ENCODE measurements at regions not wholly inside any gene's neighbourhood (a gene's known extent, or its start where the extent isn't known, plus 50 kb on each side); places are given as distances from the start of the nearest gene placed in this dataset.
"Not testable (repeated sequence)": the region's sequence is repeated elsewhere in the genome, so short reads cannot be mapped to it uniquely, and the experiment has no call there.

DNA sequence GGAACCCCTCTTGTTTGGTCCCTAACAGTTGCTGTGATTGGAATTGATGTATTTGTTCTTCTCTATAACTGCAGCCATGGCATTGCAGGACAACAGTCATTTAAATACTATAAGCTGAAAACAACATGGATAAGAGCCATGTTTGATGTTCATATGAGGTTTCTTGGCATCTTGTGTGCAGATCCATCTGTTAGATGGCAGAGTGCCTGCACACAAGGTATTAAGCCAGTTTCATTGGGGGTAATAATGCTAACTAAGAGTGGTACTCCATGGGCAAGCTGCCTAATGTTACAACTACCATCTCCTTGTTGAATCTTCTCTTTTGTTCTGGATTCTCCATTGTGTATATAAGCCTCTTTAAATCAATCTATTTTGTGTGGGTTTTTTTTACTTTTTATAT is 206.0 kb upstream of the CHORDC1 start:
- no peak overlapping the region for H3K4me3 ChIP-seq (ENCODE audit: low read length)
- DNase-seq (ENCODE audit: low read depth): no peak
- TF ChIP-seq, protein P1, sequence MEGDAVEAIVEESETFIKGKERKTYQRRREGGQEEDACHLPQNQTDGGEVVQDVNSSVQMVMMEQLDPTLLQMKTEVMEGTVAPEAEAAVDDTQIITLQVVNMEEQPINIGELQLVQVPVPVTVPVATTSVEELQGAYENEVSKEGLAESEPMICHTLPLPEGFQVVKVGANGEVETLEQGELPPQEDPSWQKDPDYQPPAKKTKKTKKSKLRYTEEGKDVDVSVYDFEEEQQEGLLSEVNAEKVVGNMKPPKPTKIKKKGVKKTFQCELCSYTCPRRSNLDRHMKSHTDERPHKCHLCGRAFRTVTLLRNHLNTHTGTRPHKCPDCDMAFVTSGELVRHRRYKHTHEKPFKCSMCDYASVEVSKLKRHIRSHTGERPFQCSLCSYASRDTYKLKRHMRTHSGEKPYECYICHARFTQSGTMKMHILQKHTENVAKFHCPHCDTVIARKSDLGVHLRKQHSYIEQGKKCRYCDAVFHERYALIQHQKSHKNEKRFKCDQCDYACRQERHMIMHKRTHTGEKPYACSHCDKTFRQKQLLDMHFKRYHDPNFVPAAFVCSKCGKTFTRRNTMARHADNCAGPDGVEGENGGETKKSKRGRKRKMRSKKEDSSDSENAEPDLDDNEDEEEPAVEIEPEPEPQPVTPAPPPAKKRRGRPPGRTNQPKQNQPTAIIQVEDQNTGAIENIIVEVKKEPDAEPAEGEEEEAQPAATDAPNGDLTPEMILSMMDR (IDR thresholded peaks at IDR 0.05; ENCODE audit: insufficient read depth, low read depth, low read length, missing control alignments): no peak

DNA sequence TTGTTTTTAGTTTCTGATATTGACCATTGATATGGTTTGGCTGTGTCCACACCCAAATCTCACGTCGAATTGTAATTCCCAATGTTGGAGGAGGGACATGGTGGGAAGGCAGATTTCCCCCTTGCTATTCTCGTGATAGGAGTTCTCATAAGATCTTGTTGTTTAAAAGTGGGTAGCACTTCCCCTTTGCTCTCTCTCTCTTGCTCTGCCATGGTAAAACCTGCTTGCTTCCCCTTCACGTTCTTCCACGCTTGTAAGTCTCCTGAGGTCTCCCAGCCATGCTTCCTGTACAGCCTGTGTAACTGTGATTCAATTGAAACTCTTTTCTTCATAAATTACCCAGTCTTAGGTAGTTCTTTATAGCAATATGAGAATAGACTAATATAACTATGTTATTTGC is 203.6 kb upstream of the CHORDC1 start:
- no peak for DNase-seq (ENCODE audit: low read depth)
- H3K4me3 ChIP-seq (ENCODE audit: low read length): no peak overlapping the region
- TF ChIP-seq, protein P1 (IDR thresholded peaks at IDR 0.05; ENCODE audit: insufficient read depth, low read depth, low read length, missing control alignments): no peak

DNA sequence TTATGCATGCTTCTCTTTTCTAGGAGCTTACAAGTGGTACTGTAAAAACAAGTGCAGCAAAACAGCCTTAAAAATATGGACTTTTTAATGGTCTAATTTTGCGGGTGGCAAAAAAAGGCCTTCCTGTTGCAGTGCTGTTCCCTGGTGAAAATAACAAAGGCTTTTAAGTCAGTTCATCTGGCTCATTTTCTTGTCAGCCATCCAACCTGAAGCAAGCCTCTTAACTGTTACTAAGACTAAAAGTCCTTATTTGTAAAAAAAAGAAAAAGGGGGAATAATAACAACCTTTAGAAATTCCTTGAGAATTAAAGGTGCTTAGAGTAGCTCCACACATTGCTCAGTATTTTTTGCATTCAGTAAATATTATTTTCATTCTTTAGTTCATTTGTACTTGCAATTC is 200.5 kb upstream of the CHORDC1 start:
- TF ChIP-seq, protein P1 (IDR thresholded peaks at IDR 0.05; ENCODE audit: insufficient read depth, low read depth, low read length, missing control alignments): no peak
- DNase-seq (ENCODE audit: low read depth): no peak
- H3K4me3 ChIP-seq (ENCODE audit: low read length): no peak overlapping the region

DNA sequence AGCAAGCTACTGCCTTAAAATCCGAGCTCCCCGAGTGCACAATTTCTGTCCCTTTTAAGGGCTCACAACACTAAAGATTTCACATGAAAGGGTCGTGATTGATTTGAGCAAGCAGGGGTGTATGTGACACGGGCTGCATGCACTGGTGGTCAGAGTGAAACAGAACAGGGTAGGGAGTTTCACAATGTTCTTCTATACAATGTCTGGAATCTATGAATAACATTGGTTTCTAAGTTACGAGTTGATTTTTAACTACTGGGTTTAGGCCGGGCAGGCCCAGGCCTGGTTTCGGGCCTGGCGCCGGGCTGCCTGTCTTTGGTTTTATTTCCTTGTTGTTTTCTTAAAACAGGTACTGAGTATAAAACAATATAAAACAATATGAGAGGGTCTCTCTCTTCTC is 199.9 kb upstream of the CHORDC1 start:
- DNase-seq (ENCODE audit: low read depth): peak; percentile 21
- not testable (repeated sequence) for H3K4me3 ChIP-seq (ENCODE audit: low read length)

DNA sequence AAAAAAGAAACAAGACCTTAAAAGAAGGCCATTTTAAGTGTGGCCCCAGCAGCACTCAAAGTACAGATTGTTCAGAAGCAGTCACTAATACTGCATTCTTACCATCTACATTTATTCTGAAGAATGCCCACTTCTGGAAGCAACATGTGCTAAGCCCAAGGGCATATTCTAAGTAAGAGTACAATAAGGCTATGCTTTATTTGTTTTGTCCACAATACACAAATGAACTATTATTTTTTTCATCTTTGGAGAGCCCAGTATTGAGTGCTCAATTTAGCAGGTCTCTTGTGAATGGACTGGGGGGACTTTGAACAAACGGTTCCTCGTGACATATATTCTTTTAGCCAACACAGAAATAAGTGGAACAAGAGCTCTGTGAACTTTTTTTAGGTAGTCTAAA is 191.4 kb upstream of the CHORDC1 start:
- no peak overlapping the region for H3K4me3 ChIP-seq (ENCODE audit: low read length)
- DNase-seq (ENCODE audit: low read depth): no peak
- TF ChIP-seq, protein P1 (IDR thresholded peaks at IDR 0.05; ENCODE audit: insufficient read depth, low read depth, low read length, missing control alignments): no peak

DNA sequence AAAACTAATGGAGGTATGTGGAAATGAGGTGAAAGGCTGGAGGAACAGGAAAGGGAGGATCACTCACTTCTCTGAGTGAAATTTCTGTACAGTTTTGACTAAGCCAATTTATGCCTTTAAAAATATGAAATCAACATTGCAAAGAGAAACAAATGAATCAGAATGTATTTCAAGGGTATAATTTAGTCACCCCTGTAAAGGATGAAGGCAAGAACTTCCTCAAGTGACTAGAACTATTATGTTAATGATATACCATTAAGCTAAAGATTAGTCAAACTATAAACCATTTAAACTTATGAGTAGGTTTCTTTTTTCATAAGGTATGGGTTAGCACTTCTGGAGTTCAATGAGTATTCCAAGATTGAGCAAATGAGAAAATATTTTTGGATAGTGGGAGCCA is 184.5 kb upstream of the CHORDC1 start:
- DNase-seq (ENCODE audit: low read depth): no peak
- no peak overlapping the region for H3K4me3 ChIP-seq (ENCODE audit: low read length)
- TF ChIP-seq, protein P1 (IDR thresholded peaks at IDR 0.05; ENCODE audit: insufficient read depth, low read depth, low read length, missing control alignments): no peak

DNA sequence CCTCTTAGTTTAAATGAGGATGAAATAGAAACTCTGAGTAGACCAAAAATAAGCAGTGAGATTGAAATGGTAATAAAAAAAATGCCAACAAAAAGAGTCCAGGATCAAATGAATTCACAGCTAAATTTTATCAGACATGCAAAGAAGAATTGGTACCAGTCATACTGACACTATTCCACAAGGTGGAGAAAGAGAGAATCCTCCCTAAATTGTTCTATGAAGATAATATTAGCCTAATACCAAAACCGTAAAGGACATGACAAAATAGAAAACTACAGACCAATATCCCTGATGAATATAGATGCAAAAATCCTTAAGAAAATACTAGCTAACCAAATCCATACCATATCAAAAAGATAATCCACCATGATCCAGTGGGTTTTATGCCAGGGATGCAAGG is 169.8 kb upstream of the CHORDC1 start:
- H3K4me3 ChIP-seq (ENCODE audit: low read length): no peak overlapping the region
- TF ChIP-seq, protein P1 (IDR thresholded peaks at IDR 0.05; ENCODE audit: insufficient read depth, low read depth, low read length, missing control alignments): peak; percentile 15
- peak; percentile 1 for DNase-seq (ENCODE audit: low read depth)

DNA sequence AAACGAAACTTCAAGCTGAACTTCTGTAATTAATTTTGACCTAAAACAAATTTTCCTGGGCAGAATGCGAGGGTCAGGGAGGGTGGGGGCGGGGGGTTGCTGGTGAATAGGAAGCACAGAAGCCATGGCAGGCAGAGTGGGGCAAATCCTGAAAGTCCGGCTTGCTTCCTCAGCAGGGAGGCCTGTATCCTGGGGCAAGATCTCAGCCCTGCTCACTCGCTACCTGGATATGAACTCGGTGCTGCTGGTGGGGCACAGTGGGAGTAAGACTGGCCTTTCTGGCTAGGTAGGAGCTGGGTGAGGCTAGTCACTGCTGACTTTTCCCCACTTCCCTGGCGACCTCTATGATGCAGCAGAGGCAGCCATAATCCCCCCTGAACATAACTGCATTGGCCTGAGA is 168.9 kb upstream of the CHORDC1 start:
- no peak overlapping the region for H3K4me3 ChIP-seq (ENCODE audit: low read length)
- peak; percentile 4 for DNase-seq (ENCODE audit: low read depth)
- TF ChIP-seq, protein P1 (IDR thresholded peaks at IDR 0.05; ENCODE audit: insufficient read depth, low read depth, low read length, missing control alignments): no peak

All from epithelial cell of esophagus (primary cell).